Bronchial epithelial cell (primary cell): ENCODE measurements at regions not wholly inside any gene's neighbourhood (a gene's known extent, or its start where the extent isn't known, plus 50 kb on each side); places are given as distances from the start of the nearest gene placed in this dataset.
"Not testable (repeated sequence)": the region's sequence is repeated elsewhere in the genome, so short reads cannot be mapped to it uniquely, and the experiment has no call there.

Source experiments
- DNase-seq: peaks from one replicate; pipeline ENCODE4 v3.0.0-alpha.2; 2010; ENCODE audit warnings: low read depth
- FAIRE-seq: peaks from 2 replicates; lab custom pipeline; 2011; peaks lifted over from hg19 to GRCh38; lab: Jason Lieb, UNC
- H3K27me3 ChIP-seq: 2 replicates; pipeline ENCODE4 v1.5.1; 2011; ENCODE audit warnings: low read length; ENCODE audit not compliant: control insufficient read depth, insufficient read depth
- H3K36me3 ChIP-seq: 2 replicates; pipeline ENCODE4 v1.5.1; 2011; ENCODE audit warnings: low read length; ENCODE audit not compliant: control insufficient read depth, insufficient read depth
- H3K4me3 ChIP-seq: 2 replicates; pipeline ENCODE4 v1.5.1; 2011; ENCODE audit warnings: mild to moderate bottlenecking, low read depth, low read length, control low read depth
- CTCF ChIP-seq: IDR thresholded peaks from 2 replicates; pipeline ENCODE4 v1.5.1; 2011; ENCODE audit warnings: mild to moderate bottlenecking, moderate library complexity, low read length, control low read depth, inconsistent platforms; ENCODE audit not compliant: insufficient read depth, severe bottlenecking

- H3K4me3 ChIP-seq = no peak overlapping the region
- no peak for TF ChIP-seq CTCF
- DNase-seq = no peak
- no peaks in the 10 kb centered on the region for H3K36me3 ChIP-seq
- H3K27me3 ChIP-seq = no peaks in the 10 kb centered on the region
- FAIRE-seq = peak; percentile 43
Measured at GRCh38 chr7:77484785-77485184, 52.3 kb upstream of the PTPN12 start.

GRCh38 chr7:77482015-77482414 lies 55.1 kb upstream of the PTPN12 start:
- no peak for FAIRE-seq
- no peaks in the 10 kb centered on the region for H3K36me3 ChIP-seq
- H3K4me3 ChIP-seq = no peak overlapping the region
- peak; percentile 94 for DNase-seq
- no peaks in the 10 kb centered on the region for H3K27me3 ChIP-seq
- no peak for TF ChIP-seq CTCF

GRCh38 chr7:77481615-77482014 lies 55.5 kb upstream of the PTPN12 start:
- H3K27me3 ChIP-seq = no peaks in the 10 kb centered on the region
- FAIRE-seq (no peak), DNase-seq (peak; percentile 53)
- H3K36me3 ChIP-seq = no peaks in the 10 kb centered on the region
- TF ChIP-seq CTCF = no peak
- no peak overlapping the region for H3K4me3 ChIP-seq

GRCh38 chr7:77480102-77480627 lies 56.9 kb upstream of the PTPN12 start:
- DNase-seq, H3K27me3 ChIP-seq, FAIRE-seq, H3K36me3 ChIP-seq, H3K4me3 ChIP-seq: not testable (repeated sequence)

GRCh38 chr7:77479536-77480088 lies 57.5 kb upstream of the PTPN12 start:
- no peak for TF ChIP-seq CTCF
- no peak overlapping the region for H3K4me3 ChIP-seq
- H3K36me3 ChIP-seq = no peaks in the 10 kb centered on the region
- DNase-seq (peak; percentile 33), FAIRE-seq (peak; percentile 36)
- H3K27me3 ChIP-seq = no peaks in the 10 kb centered on the region

- DNase-seq = no peak
- H3K4me3 ChIP-seq = no peak overlapping the region
- FAIRE-seq = no peak
- no peaks in the 10 kb centered on the region for H3K27me3 ChIP-seq
- TF ChIP-seq CTCF = no peak
- no peaks in the 10 kb centered on the region for H3K36me3 ChIP-seq
Measured at GRCh38 chr7:77476871-77477270, 60.2 kb upstream of the PTPN12 start.
